NCI-H460 (cell line): ENCODE measurements at regions not wholly inside any gene's neighbourhood (a gene's known extent, or its start where the extent isn't known, plus 50 kb on each side); places are given as distances from the start of the nearest gene placed in this dataset.
"Not testable (repeated sequence)": the region's sequence is repeated elsewhere in the genome, so short reads cannot be mapped to it uniquely, and the experiment has no call there.

ENCODE experiments used
- DNase-seq: peaks from one replicate; pipeline ENCODE4 v3.0.0-alpha.2; 2016; ENCODE audit warnings: low read depth; ENCODE audit errors: extremely low read depth

- DNase-seq: no peak
Observed at GRCh38 chr2:187206471-187206870, 241.6 kb downstream of the CALCRL start.

GRCh38 chr2:187206071-187206470 is 242.0 kb downstream of the CALCRL start:
- no peak for DNase-seq

- DNase-seq: no peak
Observed at GRCh38 chr2:187198136-187198535, 249.9 kb downstream of the CALCRL start.

GRCh38 chr2:187194049-187194448 is 254.0 kb downstream of the CALCRL start:
- no peak for DNase-seq

- no peak for DNase-seq
Observed at GRCh38 chr2:187188783-187189631, 259.0 kb downstream of the CALCRL start.

- DNase-seq: no peak
Observed at GRCh38 chr2:187187519-187187918, 260.5 kb downstream of the CALCRL start.

- DNase-seq: no peak
Observed at GRCh38 chr2:187180529-187180928, 267.5 kb downstream of the CALCRL start.

- not testable (repeated sequence) for DNase-seq
Observed at GRCh38 chr2:187178876-187179275, 269.2 kb downstream of the CALCRL start.

- DNase-seq: no peak
Observed at GRCh38 chr2:187177253-187177652, 270.8 kb downstream of the CALCRL start.

- DNase-seq: peak; percentile 7
Observed at GRCh38 chr2:187174582-187174981, 273.5 kb downstream of the CALCRL start.

- no peak for DNase-seq
Observed at GRCh38 chr2:187171318-187171717, 276.7 kb downstream of the CALCRL start.

- DNase-seq: no peak
Observed at GRCh38 chr2:187169864-187170263, 278.2 kb downstream of the CALCRL start.

- DNase-seq: no peak
Observed at GRCh38 chr2:187168720-187169713, 279.0 kb downstream of the CALCRL start.

- DNase-seq: no peak
Observed at GRCh38 chr2:187167491-187167890, 280.6 kb downstream of the CALCRL start.

- DNase-seq: no peak
Observed at GRCh38 chr2:187165936-187166610, 282.0 kb downstream of the CALCRL start.

GRCh38 chr2:187158452-187158851 is 289.6 kb downstream of the CALCRL start:
- DNase-seq: no peak

- no peak for DNase-seq
Observed at GRCh38 chr2:187157046-187157445, 291.0 kb downstream of the CALCRL start.

GRCh38 chr2:187155476-187155875 is 292.6 kb downstream of the CALCRL start:
- DNase-seq: no peak

- no peak for DNase-seq
Observed at GRCh38 chr2:187150670-187151069, 297.4 kb downstream of the CALCRL start.

GRCh38 chr2:187148059-187148714 is 299.2 kb upstream of the ZSWIM2 start:
- DNase-seq: no peak
